ENCODE measurements at regions not wholly inside any gene's neighbourhood (a gene's known extent, or its start where the extent isn't known, plus 50 kb on each side); places are given as distances from the start of the nearest gene placed in this dataset.

- Mint-ChIP-seq H3K27ac (no peak overlapping the region), H3K4me3 (no peak overlapping the region), H3K4me1 (ENCODE audit: low read depth) (no peaks in the 10 kb centered on the region), H3K36me3 (ENCODE audit: low read depth) (no peaks in the 10 kb centered on the region), H3K27me3 (ENCODE audit: low read depth) (no peaks in the 10 kb centered on the region), H3K9me3 (no peaks in the 10 kb centered on the region)
- DNase-seq: no peak
- CTCF ChIA-PET: no interaction called here
- intact Hi-C loops (cut with micrococcal nuclease): no loop called here
Measured at GRCh38 chr3:177512945-177513814, 315.9 kb upstream of the TBL1XR1 start.

GRCh38 chr3:177513815-177514610, 316.7 kb upstream of the TBL1XR1 start:
- Mint-ChIP-seq H3K27ac (no peak overlapping the region), H3K9me3 (no peaks in the 10 kb centered on the region), H3K36me3 (ENCODE audit: low read depth) (no peaks in the 10 kb centered on the region), H3K4me3 (no peak overlapping the region), H3K27me3 (ENCODE audit: low read depth) (no peaks in the 10 kb centered on the region), H3K4me1 (ENCODE audit: low read depth) (no peaks in the 10 kb centered on the region)
- intact Hi-C loops (cut with micrococcal nuclease): no loop called here
- CTCF ChIA-PET: no interaction called here
- DNase-seq: no peak

GRCh38 chr3:177514611-177515499, 317.6 kb upstream of the TBL1XR1 start:
- Mint-ChIP-seq H3K27ac (no peak overlapping the region), H3K9me3 (no peaks in the 10 kb centered on the region), H3K36me3 (ENCODE audit: low read depth) (no peaks in the 10 kb centered on the region), H3K4me3 (no peak overlapping the region), H3K4me1 (ENCODE audit: low read depth) (no peaks in the 10 kb centered on the region), H3K27me3 (ENCODE audit: low read depth) (no peaks in the 10 kb centered on the region)
- CTCF ChIA-PET: interaction anchor here (1.0 kb wide), 1 partner anchor 23 kb away, joined by 3 read pairs; no protein-coding TSS in a partner anchor
- intact Hi-C loops (cut with micrococcal nuclease): no loop called here
- DNase-seq: no peak

- CTCF ChIA-PET: interaction anchor here (1.0 to 1.2 kb wide), 2 partner anchors 10 to 24 kb away, joined by 3 to 6 read pairs; no protein-coding TSS in a partner anchor
- Mint-ChIP-seq H3K4me1 (ENCODE audit: low read depth) (no peaks in the 10 kb centered on the region), H3K4me3 (no peak overlapping the region), H3K27ac (no peak overlapping the region), H3K36me3 (ENCODE audit: low read depth) (no peaks in the 10 kb centered on the region), H3K9me3 (no peaks in the 10 kb centered on the region), H3K27me3 (ENCODE audit: low read depth) (no peaks in the 10 kb centered on the region)
- no peak for DNase-seq
- intact Hi-C loops (cut with micrococcal nuclease): no loop called here
Measured at GRCh38 chr3:177515786-177516157, 318.5 kb upstream of the TBL1XR1 start.

GRCh38 chr3:177516158-177517011, 319.1 kb upstream of the TBL1XR1 start:
- H3K4me1 Mint-ChIP-seq (ENCODE audit: low read depth): no peaks in the 10 kb centered on the region
- H3K27me3 Mint-ChIP-seq (ENCODE audit: low read depth): no peaks in the 10 kb centered on the region
- no peaks in the 10 kb centered on the region for H3K36me3 Mint-ChIP-seq (ENCODE audit: low read depth)
- intact Hi-C loops (cut with micrococcal nuclease): no loop called here
- no peak for DNase-seq
- no peak overlapping the region for H3K4me3 Mint-ChIP-seq
- CTCF ChIA-PET: interaction anchor here (0.7 to 1.2 kb wide), 2 partner anchors 9 to 174 kb away, joined by 4 to 6 read pairs; no protein-coding TSS in a partner anchor
- no peaks in the 10 kb centered on the region for H3K9me3 Mint-ChIP-seq
- H3K27ac Mint-ChIP-seq: no peak overlapping the region

GRCh38 chr3:177517906-177518305, 320.6 kb upstream of the TBL1XR1 start:
- H3K4me1 Mint-ChIP-seq (ENCODE audit: low read depth): no peaks in the 10 kb centered on the region
- H3K36me3 Mint-ChIP-seq (ENCODE audit: low read depth): no peaks in the 10 kb centered on the region
- CTCF ChIA-PET: no interaction called here
- H3K27ac Mint-ChIP-seq: no peak overlapping the region
- no peak overlapping the region for H3K4me3 Mint-ChIP-seq
- no peaks in the 10 kb centered on the region for H3K27me3 Mint-ChIP-seq (ENCODE audit: low read depth)
- no peak for DNase-seq
- H3K9me3 Mint-ChIP-seq: no peaks in the 10 kb centered on the region
- intact Hi-C loops (cut with micrococcal nuclease): no loop called here

GRCh38 chr3:177519588-177519987, 322.3 kb upstream of the TBL1XR1 start:
- Mint-ChIP-seq H3K4me3 (no peak overlapping the region), H3K4me1 (ENCODE audit: low read depth) (peaks cover 4% of the 10 kb centered on the region), H3K27ac (no peak overlapping the region), H3K36me3 (ENCODE audit: low read depth) (no peaks in the 10 kb centered on the region), H3K9me3 (no peaks in the 10 kb centered on the region), H3K27me3 (ENCODE audit: low read depth) (no peaks in the 10 kb centered on the region)
- DNase-seq: no peak
- CTCF ChIA-PET: interaction anchor here (0.7 kb wide), 1 partner anchor 284 kb away, joined by 3 read pairs; no protein-coding TSS in a partner anchor
- intact Hi-C loops (cut with micrococcal nuclease): no loop called here

GRCh38 chr3:177521305-177521704, 324.0 kb upstream of the TBL1XR1 start:
- DNase-seq: no peak
- CTCF ChIA-PET: no interaction called here
- H3K9me3 Mint-ChIP-seq: peaks cover 2% of the 10 kb centered on the region
- intact Hi-C loops (cut with micrococcal nuclease): no loop called here
- H3K36me3 Mint-ChIP-seq (ENCODE audit: low read depth): no peaks in the 10 kb centered on the region
- H3K27ac Mint-ChIP-seq: no peak overlapping the region
- H3K27me3 Mint-ChIP-seq (ENCODE audit: low read depth): no peaks in the 10 kb centered on the region
- H3K4me1 Mint-ChIP-seq (ENCODE audit: low read depth): peaks cover 4% of the 10 kb centered on the region
- H3K4me3 Mint-ChIP-seq: no peak overlapping the region

- Mint-ChIP-seq H3K27me3 (ENCODE audit: low read depth) (no peaks in the 10 kb centered on the region), H3K9me3 (peaks cover 2% of the 10 kb centered on the region), H3K36me3 (ENCODE audit: low read depth) (no peaks in the 10 kb centered on the region), H3K4me3 (no peak overlapping the region), H3K27ac (no peak overlapping the region), H3K4me1 (ENCODE audit: low read depth) (peaks cover 4% of the 10 kb centered on the region)
- intact Hi-C loops (cut with micrococcal nuclease): no loop called here
- no peak for DNase-seq
- CTCF ChIA-PET: interaction anchor here (0.8 kb wide), 1 partner anchor 583 kb away, joined by 3 read pairs; no protein-coding TSS in a partner anchor
Measured at GRCh38 chr3:177522051-177522450, 324.8 kb upstream of the TBL1XR1 start.

- H3K36me3 Mint-ChIP-seq (ENCODE audit: low read depth): no peaks in the 10 kb centered on the region
- peaks cover 2% of the 10 kb centered on the region for H3K9me3 Mint-ChIP-seq
- DNase-seq: no peak
- H3K27me3 Mint-ChIP-seq (ENCODE audit: low read depth): no peaks in the 10 kb centered on the region
- intact Hi-C loops (cut with micrococcal nuclease): no loop called here
- peaks cover 4% of the 10 kb centered on the region for H3K4me1 Mint-ChIP-seq (ENCODE audit: low read depth)
- no peak overlapping the region for H3K4me3 Mint-ChIP-seq
- CTCF ChIA-PET: interaction anchor here (0.6 kb wide), 1 partner anchor 142 kb away, joined by 4 read pairs; no protein-coding TSS in a partner anchor
- H3K27ac Mint-ChIP-seq: no peak overlapping the region
Measured at GRCh38 chr3:177523067-177523675, 325.9 kb upstream of the TBL1XR1 start.

GRCh38 chr3:177523872-177524438, 326.7 kb upstream of the TBL1XR1 start:
- CTCF ChIA-PET: no interaction called here
- no peak overlapping the region for H3K27ac Mint-ChIP-seq
- no peak overlapping the region for H3K4me3 Mint-ChIP-seq

More at GRCh38 chr3:177523872-177524438, 326.7 kb upstream of the TBL1XR1 start:
- Mint-ChIP-seq H3K36me3 (ENCODE audit: low read depth) (no peaks in the 10 kb centered on the region), H3K4me1 (ENCODE audit: low read depth) (peaks cover 6% of the 10 kb centered on the region), H3K9me3 (peaks cover 2% of the 10 kb centered on the region), H3K27me3 (ENCODE audit: low read depth) (no peaks in the 10 kb centered on the region)
- DNase-seq: no peak
- intact Hi-C loops (cut with micrococcal nuclease): no loop called here
